Transverse colon (tissue), 4 donors: ENCODE measurements at regions not wholly inside any gene's neighbourhood (a gene's known extent, or its start where the extent isn't known, plus 50 kb on each side); places are given as distances from the start of the nearest gene placed in this dataset.

ENCODE experiments used
- POLR2A ChIP-seq: fragments of 450-650 bp; IDR thresholded peaks from one replicate; pipeline ENCODE4 v1.6.1; 2016; ENCODE audit warnings: antibody characterized with exemption, mild to moderate bottlenecking, moderate library complexity
- POLR2AphosphoS5 ChIP-seq, 3 donors: sonication (generic); formaldehyde crosslinking; IDR thresholded peaks; one replicate each; pipeline ENCODE4 v1.6.1; 2016; ENCODE audit warnings: antibody characterized with exemption in 3 of 3
- TF ChIP-seq, protein P1 (sequence below), 5 experiments: fragments of 200-600 bp in 3 of 5; fragments of 450-650 bp in 2 of 5; sonication (generic) in 3 of 5; IDR thresholded peaks; 1 replicate in 2 of 5; 2 replicates in 3 of 5; pipeline ENCODE4 v1.5.1; 2016 to 2017; ENCODE audit warnings: antibody characterized with exemption in 5 of 5, inconsistent platforms in 3 of 5, mild to moderate bottlenecking in 2 of 5, moderate library complexity in 1 of 5

GRCh38 chr5:106964132-106964531 is 706.6 kb downstream of the EFNA5 start:
- no peak for TF ChIP-seq POLR2A
- TF ChIP-seq, protein P1, sequence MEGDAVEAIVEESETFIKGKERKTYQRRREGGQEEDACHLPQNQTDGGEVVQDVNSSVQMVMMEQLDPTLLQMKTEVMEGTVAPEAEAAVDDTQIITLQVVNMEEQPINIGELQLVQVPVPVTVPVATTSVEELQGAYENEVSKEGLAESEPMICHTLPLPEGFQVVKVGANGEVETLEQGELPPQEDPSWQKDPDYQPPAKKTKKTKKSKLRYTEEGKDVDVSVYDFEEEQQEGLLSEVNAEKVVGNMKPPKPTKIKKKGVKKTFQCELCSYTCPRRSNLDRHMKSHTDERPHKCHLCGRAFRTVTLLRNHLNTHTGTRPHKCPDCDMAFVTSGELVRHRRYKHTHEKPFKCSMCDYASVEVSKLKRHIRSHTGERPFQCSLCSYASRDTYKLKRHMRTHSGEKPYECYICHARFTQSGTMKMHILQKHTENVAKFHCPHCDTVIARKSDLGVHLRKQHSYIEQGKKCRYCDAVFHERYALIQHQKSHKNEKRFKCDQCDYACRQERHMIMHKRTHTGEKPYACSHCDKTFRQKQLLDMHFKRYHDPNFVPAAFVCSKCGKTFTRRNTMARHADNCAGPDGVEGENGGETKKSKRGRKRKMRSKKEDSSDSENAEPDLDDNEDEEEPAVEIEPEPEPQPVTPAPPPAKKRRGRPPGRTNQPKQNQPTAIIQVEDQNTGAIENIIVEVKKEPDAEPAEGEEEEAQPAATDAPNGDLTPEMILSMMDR (IDR thresholded peaks at IDR 0.05), result no peak
- TF ChIP-seq POLR2AphosphoS5 (IDR thresholded peaks at IDR 0.05), result no peak
